Ishikawa (cell line): ENCODE measurements at regions not wholly inside any gene's neighbourhood (a gene's known extent, or its start where the extent isn't known, plus 50 kb on each side); places are given as distances from the start of the nearest gene placed in this dataset.

Source experiments
- CEBPB ChIP-seq: IDR thresholded peaks from 2 replicates; pipeline ENCODE4 v1.6.1; 2012
- CREB1 ChIP-seq: IDR thresholded peaks from 2 replicates; pipeline ENCODE4 v1.6.1; 2012; ENCODE audit warnings: low read depth
- EGR1 ChIP-seq: IDR thresholded peaks from 2 replicates; pipeline ENCODE4 v1.6.1; 2012
- EP300 ChIP-seq: IDR thresholded peaks from 2 replicates; pipeline ENCODE4 v1.6.1; 2012; ENCODE audit warnings: borderline replicate concordance
- FOXM1 ChIP-seq: IDR thresholded peaks from 2 replicates; pipeline ENCODE4 v1.6.1; 2012; ENCODE audit warnings: low read depth, borderline replicate concordance
- MAX ChIP-seq: IDR thresholded peaks from 2 replicates; pipeline ENCODE4 v1.6.1; 2012
- NFIC ChIP-seq: IDR thresholded peaks from 2 replicates; pipeline ENCODE4 v1.6.1; 2012
- RAD21 ChIP-seq: IDR thresholded peaks from 2 replicates; pipeline ENCODE4 v1.6.1; 2012; ENCODE audit warnings: low read depth
- TAF1 ChIP-seq: IDR thresholded peaks from 2 replicates; pipeline ENCODE4 v1.6.1; 2012; ENCODE audit warnings: low read depth, mild to moderate bottlenecking
- TCF12 ChIP-seq: IDR thresholded peaks from 2 replicates; pipeline ENCODE4 v1.6.1; 2012; ENCODE audit warnings: low read depth
- TEAD4 ChIP-seq: IDR thresholded peaks from 2 replicates; pipeline ENCODE4 v1.6.1; 2012
- USF1 ChIP-seq: IDR thresholded peaks from 2 replicates; pipeline ENCODE4 v1.6.1; 2012
- YY1 ChIP-seq: IDR thresholded peaks from 2 replicates; pipeline ENCODE4 v1.6.1; 2012; ENCODE audit warnings: low read depth
- ZBTB7A ChIP-seq: IDR thresholded peaks from 2 replicates; pipeline ENCODE4 v1.6.1; 2012; ENCODE audit warnings: low read depth
- TF ChIP-seq, protein P1 (sequence below): IDR thresholded peaks from 2 replicates; pipeline ENCODE4 v1.6.1; 2012; ENCODE audit warnings: low read depth, mild to moderate bottlenecking

GRCh38 chr6:26288155-26288554 lies 76.8 kb upstream of the BTN3A2 start:
- TF ChIP-seq USF1 (no peak), MAX (no peak), FOXM1 (no peak), TAF1 (no peak), EP300 (no peak), TEAD4 (no peak), CREB1 (no peak), ZBTB7A (no peak)

DNA sequence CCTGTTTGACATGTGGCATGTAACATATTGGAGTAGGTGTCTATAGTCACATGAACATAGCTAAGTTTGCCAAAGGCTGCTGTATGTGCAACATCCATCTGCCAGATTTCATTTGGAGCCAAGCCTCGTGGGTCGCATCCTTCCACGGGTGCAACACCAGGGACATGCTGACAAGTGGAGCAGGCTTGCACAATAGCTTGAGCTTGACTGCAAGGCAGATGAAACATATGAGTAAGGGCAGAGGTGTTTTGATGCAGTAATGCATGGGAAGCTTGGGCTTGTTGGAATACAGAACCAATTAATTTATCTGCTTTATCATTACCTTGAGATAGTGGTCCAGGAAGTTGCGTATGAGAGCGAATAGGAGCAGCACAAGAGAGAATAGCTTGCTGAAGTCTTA lies 74.1 kb upstream of the BTN3A2 start:
- TF ChIP-seq TAF1 (no peak), MAX (no peak), CREB1 (no peak)

DNA sequence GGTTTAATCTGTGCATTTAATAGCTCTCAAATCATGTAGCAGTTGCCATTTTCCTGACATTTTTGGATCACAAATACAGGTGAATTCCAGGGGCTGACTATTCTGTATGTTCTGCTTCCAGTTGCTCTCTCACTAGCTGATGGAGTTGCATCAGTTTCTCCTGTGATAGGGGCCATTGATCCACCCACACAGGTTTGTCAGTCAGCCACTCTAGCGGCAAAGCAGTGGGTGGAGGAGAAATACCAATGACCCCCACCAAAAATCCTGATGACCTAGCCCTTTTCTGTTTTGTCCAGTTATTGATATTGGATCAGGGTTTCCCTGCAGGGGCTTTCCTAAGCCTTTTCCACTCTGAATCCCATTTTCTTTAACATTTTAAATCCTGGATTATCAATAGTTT lies 72.3 kb upstream of the BTN3A2 start:
- no peak for TF ChIP-seq EGR1
- no peak for TF ChIP-seq YY1
- TF ChIP-seq MAX = no peak
- no peak for TF ChIP-seq NFIC
- no peak for TF ChIP-seq FOXM1
- no peak for TF ChIP-seq TAF1
- TF ChIP-seq ZBTB7A = no peak
- TF ChIP-seq, protein P1, sequence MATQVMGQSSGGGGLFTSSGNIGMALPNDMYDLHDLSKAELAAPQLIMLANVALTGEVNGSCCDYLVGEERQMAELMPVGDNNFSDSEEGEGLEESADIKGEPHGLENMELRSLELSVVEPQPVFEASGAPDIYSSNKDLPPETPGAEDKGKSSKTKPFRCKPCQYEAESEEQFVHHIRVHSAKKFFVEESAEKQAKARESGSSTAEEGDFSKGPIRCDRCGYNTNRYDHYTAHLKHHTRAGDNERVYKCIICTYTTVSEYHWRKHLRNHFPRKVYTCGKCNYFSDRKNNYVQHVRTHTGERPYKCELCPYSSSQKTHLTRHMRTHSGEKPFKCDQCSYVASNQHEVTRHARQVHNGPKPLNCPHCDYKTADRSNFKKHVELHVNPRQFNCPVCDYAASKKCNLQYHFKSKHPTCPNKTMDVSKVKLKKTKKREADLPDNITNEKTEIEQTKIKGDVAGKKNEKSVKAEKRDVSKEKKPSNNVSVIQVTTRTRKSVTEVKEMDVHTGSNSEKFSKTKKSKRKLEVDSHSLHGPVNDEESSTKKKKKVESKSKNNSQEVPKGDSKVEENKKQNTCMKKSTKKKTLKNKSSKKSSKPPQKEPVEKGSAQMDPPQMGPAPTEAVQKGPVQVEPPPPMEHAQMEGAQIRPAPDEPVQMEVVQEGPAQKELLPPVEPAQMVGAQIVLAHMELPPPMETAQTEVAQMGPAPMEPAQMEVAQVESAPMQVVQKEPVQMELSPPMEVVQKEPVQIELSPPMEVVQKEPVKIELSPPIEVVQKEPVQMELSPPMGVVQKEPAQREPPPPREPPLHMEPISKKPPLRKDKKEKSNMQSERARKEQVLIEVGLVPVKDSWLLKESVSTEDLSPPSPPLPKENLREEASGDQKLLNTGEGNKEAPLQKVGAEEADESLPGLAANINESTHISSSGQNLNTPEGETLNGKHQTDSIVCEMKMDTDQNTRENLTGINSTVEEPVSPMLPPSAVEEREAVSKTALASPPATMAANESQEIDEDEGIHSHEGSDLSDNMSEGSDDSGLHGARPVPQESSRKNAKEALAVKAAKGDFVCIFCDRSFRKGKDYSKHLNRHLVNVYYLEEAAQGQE = no peak
- no peak for TF ChIP-seq USF1
- no peak for TF ChIP-seq EP300
- TF ChIP-seq RAD21 = no peak
- TF ChIP-seq CREB1 = no peak
- TF ChIP-seq TCF12 = no peak
- TF ChIP-seq CEBPB = no peak
- no peak for TF ChIP-seq TEAD4

DNA sequence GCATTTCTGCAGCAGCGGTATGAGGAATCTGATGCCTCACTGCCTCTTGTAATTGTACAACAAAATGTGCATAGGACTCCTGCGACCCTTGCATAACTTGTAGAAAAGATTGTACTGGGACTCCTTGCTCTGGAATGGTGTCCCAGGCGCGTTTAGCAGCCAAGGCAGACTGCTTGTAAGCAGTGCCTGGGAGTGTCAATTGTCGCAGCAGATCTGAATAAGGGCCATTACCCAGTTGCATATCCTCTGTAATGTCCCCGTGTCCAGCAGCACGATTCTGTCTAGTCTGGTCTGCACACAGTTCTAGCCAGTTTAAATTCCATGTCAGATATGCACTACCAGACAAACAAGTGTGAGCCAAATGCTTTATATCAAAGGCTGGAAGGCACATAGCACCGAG lies 70.7 kb upstream of the BTN3A2 start:
- no peak for TF ChIP-seq TCF12
- no peak for TF ChIP-seq TAF1
- no peak for TF ChIP-seq FOXM1
- TF ChIP-seq RAD21 = no peak

DNA sequence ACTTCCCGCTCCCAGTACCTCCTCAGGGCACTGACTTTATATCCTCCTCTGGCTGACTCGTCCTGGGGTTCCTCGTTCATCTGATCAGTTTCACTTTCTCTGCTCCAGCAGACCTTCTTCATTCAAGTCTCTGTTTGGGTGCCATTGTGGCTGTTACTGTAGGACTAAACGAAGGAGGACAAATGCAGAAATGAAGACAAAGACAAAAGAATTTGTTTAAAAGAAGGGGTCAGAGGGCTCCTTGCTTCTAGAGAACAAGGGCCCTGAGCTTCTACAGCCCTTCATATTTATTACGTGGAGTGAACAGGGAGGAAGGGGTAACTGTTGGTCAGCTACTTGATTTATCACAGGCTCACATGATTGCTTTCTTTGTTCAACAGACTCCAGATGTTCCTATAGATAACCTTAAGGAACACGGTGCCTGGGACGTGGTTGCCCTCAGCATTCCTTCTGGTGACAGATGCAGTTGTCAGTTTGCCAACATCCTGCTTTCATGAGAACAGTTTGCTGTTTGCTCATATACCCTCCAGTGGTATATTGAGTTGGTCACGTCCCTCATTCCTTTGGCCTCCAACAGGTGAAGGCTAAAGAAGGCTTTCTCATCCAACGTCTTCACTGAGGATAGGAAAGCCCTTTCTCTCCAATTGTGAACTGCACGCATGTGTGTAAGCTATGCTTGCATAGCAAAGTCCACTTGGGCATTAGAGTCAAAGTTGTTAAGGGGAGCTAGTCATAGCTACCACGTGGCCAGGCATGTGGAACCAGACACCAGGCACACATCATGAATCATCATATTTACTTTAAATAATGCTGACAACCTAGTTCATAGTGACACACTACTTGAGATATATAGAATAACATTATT lies 69.1 kb upstream of the BTN3A2 start:
- TF ChIP-seq MAX (peak; percentile 64), EGR1 (no peak), USF1 (peak; percentile 75)

DNA sequence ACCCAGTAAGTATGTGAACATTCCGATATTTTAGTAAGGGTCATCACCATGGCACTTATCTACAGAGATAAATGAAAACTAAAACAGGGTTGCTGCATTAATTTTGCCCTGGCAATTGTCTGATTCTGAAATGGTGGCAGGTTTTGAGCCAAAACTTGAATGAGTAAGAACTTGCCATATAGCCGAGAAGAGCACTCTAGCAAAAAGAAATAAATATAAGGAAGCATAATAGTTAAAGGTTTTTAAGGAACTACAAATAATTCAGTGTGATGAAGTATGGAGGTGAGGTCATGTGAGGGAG lies 68.5 kb upstream of the BTN3A2 start:
- TF ChIP-seq TEAD4 (no peak), USF1 (no peak), RAD21 (no peak), CEBPB (no peak), FOXM1 (no peak), EP300 (no peak), TCF12 (no peak), NFIC (no peak), EGR1 (no peak), ZBTB7A (no peak), YY1 (no peak), CREB1 (no peak), TAF1 (no peak)
- TF ChIP-seq, protein P1 = no peak
